SK-N-SH (cell line): ENCODE measurements at regions not wholly inside any gene's neighbourhood (a gene's known extent, or its start where the extent isn't known, plus 50 kb on each side); places are given as distances from the start of the nearest gene placed in this dataset.
"Not testable (repeated sequence)": the region's sequence is repeated elsewhere in the genome, so short reads cannot be mapped to it uniquely, and the experiment has no call there.

ENCODE experiments used
- CTCF ChIA-PET: fragments of 300-600, 350-600 bp; formaldehyde crosslinking; extraction: SDS; loops from one replicate; lab custom pipeline; 2021; lab: Yijun Ruan, JAX
- POLR2A ChIA-PET: fragments of 350-600 bp; sonication (Branson Sonifier 250); formaldehyde crosslinking; extraction: SDS; loops from one replicate; lab custom pipeline; 2020; ENCODE audit warnings: antibody characterized with exemption, inconsistent platforms; lab: Yijun Ruan, JAX
- DNase-seq: peaks from one replicate; pipeline ENCODE4 v3.0.0; 2012
- H2AFZ ChIP-seq: fragments of 200-600 bp; sonication (generic); 2 replicates; pipeline ENCODE4 v1.8.1; 2016; ENCODE audit warnings: antibody characterized with exemption, mild to moderate bottlenecking, low read depth
- H3F3A ChIP-seq: fragments of 200-600 bp; sonication (generic); replicated peaks from 2 replicates; pipeline ENCODE3; 2016; ENCODE audit warnings: antibody characterized with exemption, mild to moderate bottlenecking; ENCODE audit not compliant: insufficient read depth
- H3K27ac ChIP-seq, 2 experiments: fragments of 200-500 bp in 1 of 2; fragments of 200-600 bp in 1 of 2; sonication (Bioruptor generic) in 1 of 2; sonication (generic), shearing (Covaris generic) in 1 of 2; 2 replicates each; pipeline versions ENCODE4 v1.5.1 to v1.6.1; 2014 to 2016; ENCODE audit warnings: low read depth in 2 of 2, inconsistent platforms in 1 of 2, low read length in 1 of 2, mild to moderate bottlenecking in 1 of 2, mixed read lengths in 1 of 2
- H3K27me3 ChIP-seq: fragments of 200-600 bp; sonication (generic), shearing (Covaris generic); 2 replicates; pipeline ENCODE4 v1.6.1; 2016; ENCODE audit warnings: mixed run types; ENCODE audit not compliant: insufficient read depth
- H3K36me3 ChIP-seq, 2 experiments: fragments of 200-500 bp in 1 of 2; fragments of 200-600 bp in 1 of 2; sonication (Bioruptor generic) in 1 of 2; sonication (generic) in 1 of 2; replicated peaks in 1 of 2; 2 replicates each; pipeline versions ENCODE3 to v1.5.1; 2014 to 2016; ENCODE audit warnings: low read length in 1 of 2, mild to moderate bottlenecking in 1 of 2; ENCODE audit not compliant: insufficient read depth in 2 of 2, control insufficient read depth in 1 of 2
- H3K4me1 ChIP-seq, 2 experiments: fragments of 200-500 bp in 1 of 2; fragments of 200-600 bp in 1 of 2; sonication (Bioruptor generic) in 1 of 2; sonication (generic), shearing (Covaris generic) in 1 of 2; 2 replicates each; pipeline versions ENCODE4 v1.5.1 to v1.6.1; 2014 to 2016; ENCODE audit warnings: low read depth in 1 of 2, low read length in 1 of 2, mixed run types in 1 of 2; ENCODE audit not compliant: insufficient read depth in 2 of 2, control insufficient read depth in 1 of 2
- H3K4me2 ChIP-seq: fragments of 200-600 bp; sonication (generic), shearing (Covaris generic); 2 replicates; pipeline ENCODE4 v1.6.1; 2017; ENCODE audit warnings: mixed run types
- H3K4me3 ChIP-seq, 2 experiments: fragments of 200-500 bp in 1 of 2; fragments of 200-600 bp in 1 of 2; sonication (Bioruptor generic) in 1 of 2; sonication (generic), shearing (Covaris generic) in 1 of 2; 2 replicates each; pipeline versions ENCODE4 v1.5.1 to v1.8.1; 2014 to 2016; ENCODE audit warnings: low read depth in 2 of 2, inconsistent platforms in 1 of 2, low read length in 1 of 2, mild to moderate bottlenecking in 1 of 2, mixed read lengths in 1 of 2, moderate library complexity in 1 of 2
- H3K79me2 ChIP-seq: fragments of 200-600 bp; sonication (generic); 2 replicates; pipeline ENCODE4 v1.8.1; 2017; ENCODE audit warnings: mild to moderate bottlenecking; ENCODE audit not compliant: insufficient read depth
- H3K9ac ChIP-seq: fragments of 200-600 bp; sonication (generic); 2 replicates; pipeline ENCODE4 v1.6.1; 2017; ENCODE audit warnings: mixed run types
- H3K9me2 ChIP-seq: fragments of 200-600 bp; sonication (generic); 2 replicates; pipeline ENCODE4 v1.6.1; 2017; ENCODE audit warnings: mixed run types
- H3K9me3 ChIP-seq: fragments of 200-600 bp; sonication (generic); 2 replicates; pipeline ENCODE4 v1.6.1; 2017; ENCODE audit warnings: mixed run types, mild to moderate bottlenecking, moderate library complexity
- H4K20me1 ChIP-seq: fragments of 200-600 bp; sonication (generic); 2 replicates; pipeline ENCODE4 v1.6.1; 2017; ENCODE audit warnings: mild to moderate bottlenecking, mixed run types; ENCODE audit not compliant: insufficient read depth
- CHD2 ChIP-seq: fragments of 150-350 bp; IDR thresholded peaks from 2 replicates; pipeline ENCODE4 v1.6.1; 2018; ENCODE audit warnings: low read length; ENCODE audit not compliant: partially characterized antibody
- ELF1 ChIP-seq: IDR thresholded peaks from 2 replicates; pipeline ENCODE4 v1.4.0; 2012
- GATA2 ChIP-seq: sonication (generic); formaldehyde crosslinking; IDR thresholded peaks from 2 replicates; pipeline ENCODE4 v1.5.0; 2020; ENCODE audit warnings: mild to moderate bottlenecking, missing genetic modification reagents
- IRF3 ChIP-seq: fragments of 150-350 bp; IDR thresholded peaks from 2 replicates; pipeline ENCODE4 v1.6.1; 2016; ENCODE audit warnings: mild to moderate bottlenecking, low read depth, low read length
- JUND ChIP-seq: IDR thresholded peaks from 2 replicates; pipeline ENCODE4 v1.4.0; 2012
- POLR2AphosphoS5 ChIP-seq: IDR thresholded peaks from 2 replicates; pipeline ENCODE4 v1.6.1; 2012; ENCODE audit warnings: low read depth, low read length
- RFX5 ChIP-seq: IDR thresholded peaks from 2 replicates; pipeline ENCODE4 v1.6.1; 2012; ENCODE audit warnings: mild to moderate bottlenecking, improper control_type of control experiment, low read length
- SIN3A ChIP-seq: IDR thresholded peaks from 2 replicates; pipeline ENCODE4 v1.6.1; 2012; ENCODE audit warnings: low read depth, mild to moderate bottlenecking, low read length, moderate library complexity, borderline replicate concordance
- ZBTB33 ChIP-seq: IDR thresholded peaks from 2 replicates; pipeline ENCODE4 v1.4.0; 2012; ENCODE audit warnings: low read depth, borderline replicate concordance
- WGBS: methylation state at CpG from one replicate; pipeline ENCODE4 v1.1.6; 2017; ENCODE audit warnings: low lambda C conversion rate; 5-methylcytosine and 5-hydroxymethylcytosine counted together
- TF ChIP-seq, protein P1 (sequence below): IDR thresholded peaks from 2 replicates; pipeline ENCODE4 v1.6.1; 2012; ENCODE audit warnings: mild to moderate bottlenecking, low read depth, low read length, moderate library complexity

- POLR2A ChIA-PET, result no interaction called here
- Histone ChIP-seq H3K9me2 (no peaks in the 10 kb centered on the region), H3K4me1 (no peaks in the 10 kb centered on the region), H3K9ac (no peak overlapping the region), H4K20me1 (no peaks in the 10 kb centered on the region)
- TF ChIP-seq GATA2 (CRISPR knock-in tag), result no peak
- TF ChIP-seq POLR2AphosphoS5, result no peak
- TF ChIP-seq RFX5, result no peak
- TF ChIP-seq, protein P1, sequence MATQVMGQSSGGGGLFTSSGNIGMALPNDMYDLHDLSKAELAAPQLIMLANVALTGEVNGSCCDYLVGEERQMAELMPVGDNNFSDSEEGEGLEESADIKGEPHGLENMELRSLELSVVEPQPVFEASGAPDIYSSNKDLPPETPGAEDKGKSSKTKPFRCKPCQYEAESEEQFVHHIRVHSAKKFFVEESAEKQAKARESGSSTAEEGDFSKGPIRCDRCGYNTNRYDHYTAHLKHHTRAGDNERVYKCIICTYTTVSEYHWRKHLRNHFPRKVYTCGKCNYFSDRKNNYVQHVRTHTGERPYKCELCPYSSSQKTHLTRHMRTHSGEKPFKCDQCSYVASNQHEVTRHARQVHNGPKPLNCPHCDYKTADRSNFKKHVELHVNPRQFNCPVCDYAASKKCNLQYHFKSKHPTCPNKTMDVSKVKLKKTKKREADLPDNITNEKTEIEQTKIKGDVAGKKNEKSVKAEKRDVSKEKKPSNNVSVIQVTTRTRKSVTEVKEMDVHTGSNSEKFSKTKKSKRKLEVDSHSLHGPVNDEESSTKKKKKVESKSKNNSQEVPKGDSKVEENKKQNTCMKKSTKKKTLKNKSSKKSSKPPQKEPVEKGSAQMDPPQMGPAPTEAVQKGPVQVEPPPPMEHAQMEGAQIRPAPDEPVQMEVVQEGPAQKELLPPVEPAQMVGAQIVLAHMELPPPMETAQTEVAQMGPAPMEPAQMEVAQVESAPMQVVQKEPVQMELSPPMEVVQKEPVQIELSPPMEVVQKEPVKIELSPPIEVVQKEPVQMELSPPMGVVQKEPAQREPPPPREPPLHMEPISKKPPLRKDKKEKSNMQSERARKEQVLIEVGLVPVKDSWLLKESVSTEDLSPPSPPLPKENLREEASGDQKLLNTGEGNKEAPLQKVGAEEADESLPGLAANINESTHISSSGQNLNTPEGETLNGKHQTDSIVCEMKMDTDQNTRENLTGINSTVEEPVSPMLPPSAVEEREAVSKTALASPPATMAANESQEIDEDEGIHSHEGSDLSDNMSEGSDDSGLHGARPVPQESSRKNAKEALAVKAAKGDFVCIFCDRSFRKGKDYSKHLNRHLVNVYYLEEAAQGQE, result no peak
- TF ChIP-seq JUND, result no peak
- no peak for TF ChIP-seq IRF3
- no peak for TF ChIP-seq ELF1
- no peak for TF ChIP-seq SIN3A
- TF ChIP-seq CHD2, result no peak
- TF ChIP-seq ZBTB33, result no peak
- TF ChIP-seq, all 33 proteins: peak for 0
- CTCF ChIA-PET, result no interaction called here
- Histone ChIP-seq H3K36me3 (no peaks in the 10 kb centered on the region), H3K4me3 (no peak overlapping the region), H3K27me3 (no peaks in the 10 kb centered on the region), H3K27ac (no peak overlapping the region), H3K9me3 (no peaks in the 10 kb centered on the region), H3K4me2 (no peak overlapping the region), H2AFZ (no peak overlapping the region), H3K79me2 (no peaks in the 10 kb centered on the region), H3F3A (no peaks in the 10 kb centered on the region)
- DNase-seq, result no peak
- 0% methylated on average over 2 of the region's 2 CpGs for WGBS
These were observed 150.6 kb downstream of the IER5 start for GRCh38 chr1:181239086-181239485.

GRCh38 chr1:181246320-181246719, 157.8 kb downstream of the IER5 start:
- H4K20me1 ChIP-seq, H3K27me3 ChIP-seq, H2AFZ ChIP-seq, H3K36me3 ChIP-seq, POLR2A ChIA-PET, DNase-seq, H3K27ac ChIP-seq, H3K4me3 ChIP-seq, H3K4me1 ChIP-seq, H3K79me2 ChIP-seq, H3K4me2 ChIP-seq, H3K9me2 ChIP-seq, H3K9me3 ChIP-seq, H3F3A ChIP-seq, H3K9ac ChIP-seq, CTCF ChIA-PET: not testable (repeated sequence)
- 50% methylated on average over 8 of the region's 8 CpGs for WGBS

DNA sequence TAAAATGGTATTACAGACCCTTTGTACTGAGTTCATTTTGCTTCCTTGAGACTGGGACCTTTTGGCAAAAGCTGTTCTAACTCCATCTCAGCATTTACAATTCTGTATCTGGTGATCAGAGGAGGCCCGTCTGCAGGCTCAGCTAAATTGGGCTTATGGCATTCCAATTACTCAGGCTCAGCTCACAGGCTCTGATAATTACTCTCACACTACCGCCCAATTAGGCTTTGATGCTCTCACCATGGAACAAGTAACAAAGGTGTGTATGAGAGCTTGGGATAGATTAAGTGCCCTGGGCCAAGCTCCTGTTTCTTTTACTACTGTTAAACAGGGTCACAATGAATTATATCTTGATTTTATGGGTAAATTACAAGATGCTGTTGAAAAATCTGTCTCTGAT, 159.9 kb downstream of the IER5 start:
- H3K9me3 ChIP-seq, H4K20me1 ChIP-seq, H3K27ac ChIP-seq, H2AFZ ChIP-seq, H3K9ac ChIP-seq, H3K36me3 ChIP-seq, POLR2A ChIA-PET, H3K27me3 ChIP-seq, H3K4me1 ChIP-seq, DNase-seq, H3K9me2 ChIP-seq, H3F3A ChIP-seq, H3K79me2 ChIP-seq, H3K4me2 ChIP-seq, H3K4me3 ChIP-seq: not testable (repeated sequence)
- WGBS, result 18% methylated on average over 2 of the region's 2 CpGs
- CTCF ChIA-PET, result interaction anchor here (1.1 kb wide), 1 partner anchor 58 kb away, joined by 3 read pairs; no protein-coding TSS in a partner anchor
